Calu3 (cell line): ENCODE measurements at regions not wholly inside any gene's neighbourhood (a gene's known extent, or its start where the extent isn't known, plus 50 kb on each side); places are given as distances from the start of the nearest gene placed in this dataset.

Experiments
- BruUV-seq: library from RNA; stranded (reverse); fragments of 400-500 nt; replicated peaks from 2 replicates; lab custom pipeline; 2021; lab: Mats Ljungman, UMichigan
- CTCF ChIA-PET: fragments of 300-600 bp; sonication (Branson Sonifier 250); formaldehyde crosslinking; loops from one replicate; lab custom pipeline; 2022; ENCODE audit warnings: antibody characterized with exemption; lab: Charles Lee
- DNase-seq: peaks from one replicate; pipeline ENCODE4 v3.0.0; 2022
- H3K27ac Mint-ChIP-seq: one replicate; pipeline ENCODE4 v1.8.0; 2022; ENCODE audit warnings: mixed read lengths; ENCODE audit not compliant: unreplicated experiment
- H3K27me3 Mint-ChIP-seq: one replicate; pipeline ENCODE4 v1.8.0; 2022; ENCODE audit warnings: mixed read lengths; ENCODE audit not compliant: unreplicated experiment
- H3K36me3 Mint-ChIP-seq: one replicate; pipeline ENCODE4 v1.8.0; 2022; ENCODE audit warnings: mild to moderate bottlenecking, moderate library complexity, mixed read lengths; ENCODE audit not compliant: insufficient read depth, unreplicated experiment
- H3K4me1 Mint-ChIP-seq: one replicate; pipeline ENCODE4 v1.8.0; 2022; ENCODE audit warnings: mild to moderate bottlenecking, low read depth, mixed read lengths; ENCODE audit not compliant: unreplicated experiment
- H3K4me3 Mint-ChIP-seq: one replicate; pipeline ENCODE4 v1.8.0; 2022; ENCODE audit warnings: mild to moderate bottlenecking, low read depth, moderate library complexity, mixed read lengths; ENCODE audit not compliant: unreplicated experiment
- H3K9me3 Mint-ChIP-seq: one replicate; pipeline ENCODE4 v1.8.0; 2022; ENCODE audit warnings: low read depth, mixed read lengths; ENCODE audit not compliant: unreplicated experiment
- CTCF ChIP-seq: fragments of 200-600 bp; IDR thresholded peaks from one replicate; pipeline ENCODE4 v1.8.0; 2022; ENCODE audit warnings: antibody characterized with exemption; ENCODE audit not compliant: unreplicated experiment
- intact Hi-C: fragments of 100-400 bp; cut with micrococcal nuclease; formaldehyde crosslinking; loops from one replicate; pipeline ENCODE4 v1.10.0; 2022; ENCODE audit not compliant: unreplicated experiment

GRCh38 chr2:41489638-41490037 lies 558.2 kb upstream of the PKDCC start:
- no peaks in the 10 kb centered on the region for H3K4me1 Mint-ChIP-seq
- H3K27me3 Mint-ChIP-seq: no peaks in the 10 kb centered on the region
- no peaks in the 10 kb centered on the region for H3K36me3 Mint-ChIP-seq
- no peak overlapping the region for H3K27ac Mint-ChIP-seq
- intact Hi-C loops: no loop called here
- DNase-seq: no peak
- no TSS peak for BruUV-seq
- peaks cover 9% of the 10 kb centered on the region for H3K9me3 Mint-ChIP-seq
- no peak overlapping the region for H3K4me3 Mint-ChIP-seq
- CTCF ChIA-PET: no interaction called here
- no peak for TF ChIP-seq CTCF

- no peaks in the 10 kb centered on the region for H3K4me1 Mint-ChIP-seq
- H3K27ac Mint-ChIP-seq: no peak overlapping the region
- no TSS peak for BruUV-seq
- CTCF ChIA-PET: no interaction called here
- H3K36me3 Mint-ChIP-seq: no peaks in the 10 kb centered on the region
- no peak for DNase-seq
- no peak overlapping the region for H3K4me3 Mint-ChIP-seq
- no peaks in the 10 kb centered on the region for H3K27me3 Mint-ChIP-seq
- intact Hi-C loops: no loop called here
- H3K9me3 Mint-ChIP-seq: peaks cover 25% of the 10 kb centered on the region
- TF ChIP-seq CTCF: no peak
These were observed 552.8 kb upstream of the PKDCC start for GRCh38 chr2:41495050-41495449.

GRCh38 chr2:41496908-41497307 lies 550.9 kb upstream of the PKDCC start:
- Mint-ChIP-seq H3K4me3 (no peak overlapping the region), H3K4me1 (no peaks in the 10 kb centered on the region), H3K27ac (no peak overlapping the region), H3K36me3 (no peaks in the 10 kb centered on the region), H3K9me3 (peaks cover 27% of the 10 kb centered on the region), H3K27me3 (no peaks in the 10 kb centered on the region)
- no TSS peak for BruUV-seq
- peak; percentile 29 for TF ChIP-seq CTCF
- intact Hi-C loops: no loop called here
- CTCF ChIA-PET: no interaction called here
- no peak for DNase-seq

- no peaks in the 10 kb centered on the region for H3K4me1 Mint-ChIP-seq
- CTCF ChIA-PET: no interaction called here
- no peak for TF ChIP-seq CTCF
- H3K27me3 Mint-ChIP-seq: no peaks in the 10 kb centered on the region
- H3K36me3 Mint-ChIP-seq: no peaks in the 10 kb centered on the region
- H3K4me3 Mint-ChIP-seq: no peak overlapping the region
- BruUV-seq: no TSS peak
- DNase-seq: no peak
- intact Hi-C loops: no loop called here
- H3K9me3 Mint-ChIP-seq: peaks cover 26% of the 10 kb centered on the region
- no peak overlapping the region for H3K27ac Mint-ChIP-seq
These were observed 549.0 kb upstream of the PKDCC start for GRCh38 chr2:41498781-41499180.
